ENCODE measurements at regions not wholly inside any gene's neighbourhood (a gene's known extent, or its start where the extent isn't known, plus 50 kb on each side); places are given as distances from the start of the nearest gene placed in this dataset.

- DNase-seq (ENCODE audit: low read depth), result no peak
Measured at GRCh38 chr6:169993861-169994481, 242.5 kb downstream of the ERMARD start.

- no peak for DNase-seq (ENCODE audit: low read depth)
Measured at GRCh38 chr6:169991913-169992312, 240.5 kb downstream of the ERMARD start.

- no peak for DNase-seq (ENCODE audit: low read depth)
Measured at GRCh38 chr6:169991031-169991390, 239.6 kb downstream of the ERMARD start.

GRCh38 chr6:169990095-169991030 lies 238.9 kb downstream of the ERMARD start:
- DNase-seq (ENCODE audit: low read depth), result no peak

- DNase-seq (ENCODE audit: low read depth), result no peak
Measured at GRCh38 chr6:169989594-169989993, 238.2 kb downstream of the ERMARD start.

- no peak for DNase-seq (ENCODE audit: low read depth)
Measured at GRCh38 chr6:169988769-169989550, 237.5 kb downstream of the ERMARD start.

- DNase-seq (ENCODE audit: low read depth), result no peak
Measured at GRCh38 chr6:169986848-169987498, 235.6 kb downstream of the ERMARD start.

GRCh38 chr6:169986171-169986847 lies 234.9 kb downstream of the ERMARD start:
- no peak for DNase-seq (ENCODE audit: low read depth)

GRCh38 chr6:169985121-169986015 lies 233.9 kb downstream of the ERMARD start:
- no peak for DNase-seq (ENCODE audit: low read depth)

- no peak for DNase-seq (ENCODE audit: low read depth)
Measured at GRCh38 chr6:169984181-169985120, 233.0 kb downstream of the ERMARD start.

GRCh38 chr6:169983651-169984050 lies 232.2 kb downstream of the ERMARD start:
- no peak for DNase-seq (ENCODE audit: low read depth)

GRCh38 chr6:169982461-169983386 lies 231.3 kb downstream of the ERMARD start:
- DNase-seq (ENCODE audit: low read depth), result no peak

GRCh38 chr6:169981969-169982368 lies 230.5 kb downstream of the ERMARD start:
- no peak for DNase-seq (ENCODE audit: low read depth)

GRCh38 chr6:169981568-169981967 lies 230.1 kb downstream of the ERMARD start:
- DNase-seq (ENCODE audit: low read depth), result no peak

GRCh38 chr6:169980826-169981450 lies 229.5 kb downstream of the ERMARD start:
- DNase-seq (ENCODE audit: low read depth), result no peak

- no peak for DNase-seq (ENCODE audit: low read depth)
Measured at GRCh38 chr6:169979873-169980432, 228.5 kb downstream of the ERMARD start.

GRCh38 chr6:169978615-169979161 lies 227.3 kb downstream of the ERMARD start:
- DNase-seq (ENCODE audit: low read depth), result no peak
